Upper lobe of right lung (tissue), 1 donor: ENCODE measurements at regions not wholly inside any gene's neighbourhood (a gene's known extent, or its start where the extent isn't known, plus 50 kb on each side); places are given as distances from the start of the nearest gene placed in this dataset.

ENCODE experiments used
- ATAC-seq: fragments of 200-7000 bp; cut with Tn5 transposase; one replicate; pipeline ENCODE4 v1.9.1; 2020; ENCODE audit warnings: mild to moderate bottlenecking, moderate library complexity
- DNase-seq: peaks from one replicate; pipeline ENCODE4 v3.0.0-alpha.2; 2020
- H3K27ac ChIP-seq: fragments of 200-600 bp; one replicate; pipeline ENCODE4 v1.8.0; 2022
- H3K27me3 ChIP-seq: fragments of 200-600 bp; one replicate; pipeline ENCODE4 v1.8.0; 2022; ENCODE audit warnings: mild to moderate bottlenecking
- H3K36me3 ChIP-seq: fragments of 200-600 bp; one replicate; pipeline ENCODE4 v1.8.0; 2022
- H3K4me1 ChIP-seq: fragments of 200-600 bp; one replicate; pipeline ENCODE4 v1.8.0; 2022
- H3K4me3 ChIP-seq: fragments of 200-600 bp; one replicate; pipeline ENCODE4 v1.8.0; 2022; ENCODE audit warnings: mild to moderate bottlenecking
- H3K9me3 ChIP-seq: fragments of 200-600 bp; one replicate; pipeline ENCODE4 v1.8.0; 2022
- CTCF ChIP-seq: fragments of 200-600 bp; IDR thresholded peaks from one replicate; pipeline ENCODE4 v1.8.0; 2022; ENCODE audit warnings: antibody characterized with exemption
- intact Hi-C: fragments of 100-400 bp; cut with DNase I; formaldehyde crosslinking; loops from one replicate; pipeline ENCODE4 v1.11.0; 2022
- donor health status: DM: no; HTN: yes; CAD: no; lungs with severe emphysema.

GRCh38 chr7:11960621-11961020 is 128.6 kb upstream of the THSD7A start:
- no peaks in the 10 kb centered on the region for H3K9me3 ChIP-seq
- ATAC-seq: no peak
- intact Hi-C loops: no loop called here
- no peak for DNase-seq
- no peak overlapping the region for H3K27ac ChIP-seq
- H3K36me3 ChIP-seq: no peaks in the 10 kb centered on the region
- TF ChIP-seq CTCF: no peak
- H3K4me1 ChIP-seq: no peaks in the 10 kb centered on the region
- H3K4me3 ChIP-seq: no peak overlapping the region
- H3K27me3 ChIP-seq: no peaks in the 10 kb centered on the region

GRCh38 chr7:11969643-11970042 is 137.6 kb upstream of the THSD7A start:
- H3K9me3 ChIP-seq: no peaks in the 10 kb centered on the region
- no peak for ATAC-seq
- intact Hi-C loops: no loop called here
- no peak for TF ChIP-seq CTCF
- H3K4me1 ChIP-seq: no peaks in the 10 kb centered on the region
- H3K36me3 ChIP-seq: no peaks in the 10 kb centered on the region
- H3K4me3 ChIP-seq: no peak overlapping the region
- H3K27ac ChIP-seq: no peak overlapping the region
- DNase-seq: no peak
- no peaks in the 10 kb centered on the region for H3K27me3 ChIP-seq

- no peak overlapping the region for H3K27ac ChIP-seq
- ATAC-seq: no peak
- no peak for DNase-seq
- H3K9me3 ChIP-seq: no peaks in the 10 kb centered on the region
- TF ChIP-seq CTCF: no peak
- H3K4me3 ChIP-seq: no peak overlapping the region
- intact Hi-C loops: no loop called here
- no peaks in the 10 kb centered on the region for H3K4me1 ChIP-seq
- H3K36me3 ChIP-seq: no peaks in the 10 kb centered on the region
- H3K27me3 ChIP-seq: no peaks in the 10 kb centered on the region
Measured at GRCh38 chr7:11970132-11970531, 138.1 kb upstream of the THSD7A start.

- Histone ChIP-seq H3K27ac (no peak overlapping the region), H3K36me3 (no peaks in the 10 kb centered on the region), H3K27me3 (no peaks in the 10 kb centered on the region), H3K4me1 (no peaks in the 10 kb centered on the region), H3K9me3 (no peaks in the 10 kb centered on the region), H3K4me3 (no peak overlapping the region)
- no peak for TF ChIP-seq CTCF
- no peak for ATAC-seq
- intact Hi-C loops: no loop called here
- DNase-seq: no peak
Measured at GRCh38 chr7:11985376-11985775, 153.4 kb upstream of the THSD7A start.

- TF ChIP-seq CTCF: no peak
- Histone ChIP-seq H3K27me3 (no peaks in the 10 kb centered on the region), H3K9me3 (no peaks in the 10 kb centered on the region), H3K4me3 (no peak overlapping the region), H3K27ac (no peak overlapping the region), H3K36me3 (no peaks in the 10 kb centered on the region), H3K4me1 (no peaks in the 10 kb centered on the region)
- intact Hi-C loops: no loop called here
- ATAC-seq (no peak), DNase-seq (no peak)
Measured at GRCh38 chr7:11985971-11986370, 154.0 kb upstream of the THSD7A start.

GRCh38 chr7:11988186-11988585 is 156.2 kb upstream of the THSD7A start:
- no peaks in the 10 kb centered on the region for H3K4me1 ChIP-seq
- H3K27ac ChIP-seq: no peak overlapping the region
- H3K27me3 ChIP-seq: no peaks in the 10 kb centered on the region
- no peaks in the 10 kb centered on the region for H3K36me3 ChIP-seq
- DNase-seq: no peak
- H3K9me3 ChIP-seq: no peaks in the 10 kb centered on the region
- no peak for TF ChIP-seq CTCF
- H3K4me3 ChIP-seq: no peak overlapping the region
- intact Hi-C loops: no loop called here
- peak; percentile 37 for ATAC-seq
